HuH-7 (cell line): ENCODE measurements at regions not wholly inside any gene's neighbourhood (a gene's known extent, or its start where the extent isn't known, plus 50 kb on each side); places are given as distances from the start of the nearest gene placed in this dataset.

Experiments
- DNase-seq: peaks from one replicate; pipeline ENCODE4 v3.0.0; 2011; ENCODE audit warnings: low spot score

DNA sequence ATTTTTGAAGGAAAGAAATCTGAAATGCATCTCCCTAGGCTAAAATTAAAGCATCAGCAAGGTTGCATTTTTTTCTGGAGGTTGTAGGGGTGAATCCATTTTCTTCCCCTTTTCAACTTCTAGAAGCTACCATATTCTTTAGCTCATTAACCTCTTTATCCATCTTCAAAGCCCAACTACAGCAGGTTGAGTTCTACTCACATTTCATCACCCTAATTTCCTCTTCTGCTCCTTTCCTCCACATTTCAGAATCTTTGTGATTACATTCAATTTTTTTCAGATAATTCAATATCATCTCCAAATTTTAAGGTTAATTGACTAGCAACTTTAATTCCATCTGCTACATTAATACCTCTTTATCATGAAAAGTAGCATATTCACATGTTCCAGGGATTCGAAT lies 2655.7 kb upstream of the PCDH20 start:
- no peak for DNase-seq

DNA sequence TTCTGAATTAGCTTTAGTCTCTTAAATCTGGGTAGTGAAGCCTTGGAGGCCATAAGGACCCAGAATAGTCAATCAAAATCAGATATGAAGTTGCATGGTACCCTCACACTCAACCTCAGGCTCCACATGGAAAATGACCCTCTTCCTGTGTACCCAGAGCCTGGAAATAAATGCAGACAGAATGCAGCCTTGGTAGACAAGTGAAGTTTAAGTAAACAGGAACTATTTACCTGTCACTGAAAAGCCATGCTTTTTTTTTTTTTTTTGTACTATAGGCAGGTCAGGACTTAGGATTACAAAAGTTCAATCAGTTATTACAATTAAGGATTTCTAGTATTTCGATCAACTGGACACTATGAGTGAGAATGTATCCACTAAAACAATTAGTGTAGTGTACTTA lies 2654.2 kb upstream of the PCDH20 start:
- no peak for DNase-seq

DNA sequence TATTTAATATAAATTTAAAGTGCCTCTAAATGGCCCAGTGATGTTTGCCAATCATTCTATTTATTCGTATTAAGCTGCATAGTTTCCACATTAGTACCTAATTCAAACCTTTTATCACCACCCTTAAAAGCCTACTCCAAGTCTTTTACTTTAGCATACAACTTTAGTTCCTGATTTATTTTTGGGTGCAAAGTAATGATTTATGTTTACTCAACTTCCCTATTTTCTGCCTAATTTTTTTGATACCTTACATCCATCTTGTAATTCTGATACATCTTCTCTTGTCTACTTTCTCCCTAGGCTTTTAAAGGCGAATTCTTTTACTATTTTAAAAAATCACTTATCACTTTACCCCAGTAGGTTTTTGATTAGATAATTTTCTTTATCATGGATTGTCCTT lies 2651.1 kb upstream of the PCDH20 start:
- no peak for DNase-seq

DNA sequence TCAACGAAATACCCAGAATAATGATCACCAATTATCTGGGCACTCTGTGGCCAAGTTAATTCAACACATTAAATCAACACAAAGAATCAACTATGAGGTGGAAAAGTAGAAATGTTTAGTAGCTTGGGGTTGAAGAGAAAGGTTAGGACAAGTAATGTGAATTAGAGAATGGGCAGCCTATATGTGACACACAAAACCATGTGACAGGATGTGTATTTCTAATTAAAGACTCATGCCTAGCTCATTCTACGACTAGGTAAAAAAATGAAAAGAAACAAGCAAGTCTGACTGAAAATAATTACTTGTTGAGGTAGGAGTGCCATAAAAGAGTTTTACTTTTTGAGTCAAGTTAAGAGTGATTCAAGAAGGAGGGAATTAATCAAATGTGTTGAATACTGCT lies 2646.0 kb upstream of the PCDH20 start:
- DNase-seq, result no peak

DNA sequence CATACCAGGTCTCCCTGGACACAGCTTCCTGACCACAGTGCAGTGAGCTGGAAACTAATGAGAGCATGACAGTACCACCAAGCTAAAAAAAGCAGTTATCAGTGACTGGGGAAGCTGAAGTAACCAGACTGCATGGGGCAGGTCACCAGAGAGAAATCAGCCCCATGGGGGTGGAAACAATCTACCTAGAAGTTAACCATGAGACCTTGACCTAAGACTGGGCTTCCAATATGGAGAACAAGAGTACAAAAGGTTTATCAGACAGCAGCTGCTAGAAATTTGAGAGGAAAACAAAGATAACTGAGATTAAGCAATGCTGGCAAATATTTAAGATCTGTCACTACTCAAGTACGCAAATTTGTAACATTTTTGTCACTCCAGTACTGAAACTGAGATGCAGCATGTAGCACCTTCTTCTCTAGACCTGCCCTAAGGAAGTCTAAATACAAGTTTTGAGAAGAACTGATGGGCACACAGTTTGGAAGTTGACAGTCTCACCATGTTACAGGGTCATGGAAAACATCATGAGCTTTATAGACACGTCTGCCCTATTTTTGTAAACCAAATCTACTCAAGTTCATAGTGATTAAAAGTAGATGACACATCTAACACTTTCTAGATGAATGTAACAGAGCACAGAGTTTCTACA lies 2641.8 kb upstream of the PCDH20 start:
- DNase-seq, result no peak

DNA sequence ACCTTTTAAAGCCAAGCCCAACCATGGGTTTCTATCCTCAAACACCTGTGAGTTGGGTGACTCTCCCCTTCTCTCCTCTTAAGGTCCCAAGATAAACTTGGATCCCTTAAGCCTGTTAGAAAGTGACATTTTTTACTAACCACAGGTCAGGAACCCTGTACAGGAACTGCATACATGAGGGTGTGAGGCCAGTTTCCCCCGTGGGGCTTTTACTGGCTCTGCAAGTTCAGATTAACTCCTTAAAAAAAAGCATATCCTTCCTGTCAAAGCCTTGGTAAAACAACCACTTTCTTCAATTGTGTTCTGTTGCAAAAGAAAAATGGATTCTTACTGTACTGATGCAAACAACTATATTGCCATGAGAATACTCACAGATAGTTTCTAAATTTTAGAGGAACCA lies 2638.7 kb upstream of the PCDH20 start:
- DNase-seq, result no peak

DNA sequence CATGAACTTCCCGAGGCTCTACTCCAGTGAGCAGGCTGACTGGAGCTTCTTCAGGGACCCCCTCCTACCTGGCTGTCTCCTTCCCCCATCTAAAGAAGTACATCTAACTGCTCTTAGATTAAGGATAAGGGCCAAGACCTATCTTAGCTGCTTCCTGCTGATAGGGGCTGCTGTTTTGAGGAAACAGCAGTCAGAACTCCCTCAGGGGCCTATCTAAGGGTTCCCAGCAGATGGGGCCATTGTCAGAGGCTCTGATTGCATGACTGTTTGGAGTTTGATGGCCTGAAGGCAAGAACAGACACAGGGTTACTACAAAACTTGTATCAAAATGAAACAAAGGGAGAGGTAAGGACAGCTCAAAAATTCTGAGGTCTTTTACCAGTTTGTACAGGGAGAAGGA lies 2636.9 kb upstream of the PCDH20 start:
- DNase-seq, result no peak

DNA sequence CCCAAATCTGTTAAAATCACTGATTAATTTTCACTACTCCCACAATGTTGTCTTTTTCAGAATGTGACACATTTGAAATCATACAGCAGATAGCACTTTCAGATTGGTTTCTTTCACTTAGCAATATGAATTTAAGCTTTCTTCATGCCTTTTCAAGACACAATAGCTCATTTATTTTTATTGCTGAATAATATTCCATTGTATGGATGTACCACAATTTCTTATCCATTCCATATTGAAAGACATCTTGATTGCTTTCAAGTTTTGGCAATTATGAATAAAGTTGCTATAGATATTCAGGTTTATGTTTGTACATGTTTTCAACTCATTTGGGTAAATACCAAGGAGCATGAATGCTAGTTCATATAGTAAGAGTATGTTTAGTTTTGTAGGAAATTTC lies 2635.6 kb upstream of the PCDH20 start:
- no peak for DNase-seq

DNA sequence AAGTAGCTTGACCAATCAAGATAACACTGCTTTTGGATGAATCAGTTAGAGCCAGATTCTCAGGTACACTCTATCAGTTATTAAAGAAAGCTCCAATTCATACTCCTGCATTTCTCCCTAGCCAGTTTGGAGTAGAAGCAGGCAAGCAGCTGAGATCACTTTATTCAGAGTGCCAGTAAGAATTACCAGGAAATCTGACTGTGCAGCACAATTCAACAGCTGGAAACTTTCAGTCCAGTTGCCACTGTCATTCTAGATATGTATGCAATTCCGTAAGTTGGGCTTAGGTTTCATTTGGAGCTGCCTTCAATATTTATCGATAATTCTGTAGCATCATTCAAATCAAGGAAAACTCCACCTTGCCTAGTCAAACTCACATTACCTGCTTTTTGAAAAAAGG lies 2625.6 kb upstream of the PCDH20 start:
- DNase-seq, result no peak

DNA sequence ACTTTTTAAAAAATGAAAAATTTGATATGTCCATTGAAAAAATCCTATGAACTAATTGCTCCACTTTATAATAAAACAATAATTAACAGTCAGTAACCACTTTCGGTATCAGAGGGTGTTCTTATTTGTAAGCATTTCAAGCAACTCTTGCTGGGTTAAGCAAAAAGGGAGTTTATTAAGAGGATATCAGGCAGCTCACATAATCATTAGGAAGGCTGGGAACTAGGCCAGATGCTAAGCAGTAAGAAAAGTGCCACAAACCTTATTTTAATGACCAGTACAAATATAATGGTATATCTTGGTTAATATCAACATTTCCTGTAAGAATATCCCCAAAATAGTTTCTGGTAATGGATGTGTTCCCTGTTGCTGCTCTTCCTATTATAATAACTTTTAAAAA lies 2618.3 kb upstream of the PCDH20 start:
- DNase-seq, result no peak

DNA sequence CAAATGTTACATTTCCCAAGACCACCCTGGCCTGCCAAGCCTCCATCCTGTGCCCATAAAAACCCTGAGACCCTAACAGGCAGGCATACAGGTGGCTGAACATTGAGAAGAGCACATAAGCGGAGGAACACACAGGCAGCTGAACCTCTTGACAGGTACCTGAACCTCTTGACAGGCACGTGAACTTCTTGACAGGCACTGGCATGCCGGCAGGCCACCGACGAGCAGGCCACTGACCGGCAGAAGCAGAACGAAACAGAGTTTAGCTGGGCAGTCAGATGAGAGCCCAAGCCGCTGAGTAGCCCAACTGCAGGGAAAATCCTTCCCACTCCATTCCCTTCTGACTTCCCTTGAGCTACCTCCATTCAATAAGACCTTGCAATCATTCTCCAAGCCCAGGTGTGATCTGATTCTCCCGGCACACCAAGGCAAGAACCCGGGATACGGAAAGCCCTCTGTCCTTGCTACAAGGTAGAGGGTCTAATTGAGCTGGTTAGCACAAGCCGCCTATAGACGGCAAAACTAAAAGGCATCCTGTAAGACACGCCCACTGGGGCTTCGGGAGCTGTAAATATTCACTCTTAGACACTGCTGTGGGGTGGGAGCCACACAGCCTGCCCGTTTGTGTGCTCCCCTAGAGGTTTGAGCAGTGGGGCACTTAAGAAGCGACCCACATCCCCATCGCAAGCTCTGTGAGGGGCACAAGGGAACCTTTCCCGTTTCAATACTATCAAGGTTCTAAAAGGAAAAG lies 2613.9 kb upstream of the PCDH20 start:
- no peak for DNase-seq

DNA sequence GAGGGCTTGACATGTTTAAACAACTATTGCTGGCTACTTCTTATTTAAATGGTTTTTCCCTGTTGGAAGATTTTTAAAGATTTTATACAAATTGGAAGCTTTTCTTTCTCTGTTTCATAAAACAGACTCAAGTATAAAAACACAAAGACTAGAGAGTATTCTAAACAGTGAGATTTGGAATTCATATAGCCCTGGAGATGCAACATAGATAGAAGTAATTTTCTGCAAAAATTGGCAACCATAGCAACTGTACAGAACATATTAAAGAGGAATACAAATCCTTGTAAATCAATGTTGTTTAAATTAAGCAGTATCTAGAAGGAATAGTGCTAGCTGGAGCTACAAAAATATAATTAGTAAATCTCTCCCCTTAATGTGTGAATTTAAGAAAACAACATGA lies 2612.9 kb upstream of the PCDH20 start:
- no peak for DNase-seq

DNA sequence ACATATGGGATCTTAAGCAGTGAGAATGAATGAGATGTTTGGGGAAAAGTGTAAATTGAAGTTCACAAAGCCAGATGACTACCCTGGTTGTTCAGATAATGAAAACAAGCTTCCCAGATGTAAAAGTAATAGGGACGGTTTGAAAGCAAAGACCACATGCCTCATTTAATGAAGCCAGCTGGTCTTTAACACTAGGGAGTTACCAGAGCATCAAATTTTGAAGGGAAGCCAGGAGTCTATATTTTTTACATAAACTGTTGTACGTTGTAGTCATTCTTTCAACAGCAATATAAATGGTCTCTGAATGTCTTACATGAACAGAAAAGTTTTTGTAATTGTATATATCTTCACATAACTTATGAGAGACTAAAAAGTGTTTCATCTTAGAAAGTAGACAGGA lies 2604.5 kb upstream of the PCDH20 start:
- no peak for DNase-seq

DNA sequence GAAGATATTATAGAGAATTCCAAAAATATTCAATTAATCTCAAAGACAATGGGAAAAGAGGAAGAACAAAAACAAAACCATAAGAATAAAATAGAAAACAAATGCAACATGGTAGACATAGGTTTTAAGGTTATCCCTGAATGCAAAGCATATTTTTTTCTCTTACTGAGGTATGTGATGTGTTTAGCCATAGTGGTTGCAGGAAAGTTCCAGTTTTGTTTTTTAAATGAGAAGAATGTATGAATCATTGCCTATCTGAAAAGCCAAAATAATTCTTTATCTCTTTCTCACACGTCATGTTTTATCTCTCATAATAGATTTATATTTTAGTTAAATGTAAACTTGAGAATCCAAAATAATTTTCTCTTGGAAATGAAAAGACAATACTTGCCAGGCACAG lies 2591.7 kb upstream of the PCDH20 start:
- no peak for DNase-seq

DNA sequence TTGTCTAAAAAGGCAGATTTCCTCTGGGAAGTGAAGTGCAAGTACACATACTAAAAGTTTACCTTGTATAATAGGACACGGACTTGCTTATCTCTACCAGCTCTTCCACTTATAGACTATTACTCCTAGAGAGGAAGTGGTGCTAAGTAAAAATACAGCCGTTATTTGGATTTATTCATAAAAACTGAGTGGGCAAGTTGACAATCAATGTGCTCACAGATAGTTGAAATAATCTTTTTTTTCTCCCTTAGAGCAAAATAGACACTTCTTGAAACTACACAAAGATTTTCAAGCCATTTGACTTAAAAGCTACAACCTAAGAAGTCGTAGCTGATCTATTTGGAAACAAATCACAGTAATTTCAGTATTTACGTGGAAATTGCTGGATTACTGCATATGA lies 2584.7 kb upstream of the PCDH20 start:
- DNase-seq, result no peak

DNA sequence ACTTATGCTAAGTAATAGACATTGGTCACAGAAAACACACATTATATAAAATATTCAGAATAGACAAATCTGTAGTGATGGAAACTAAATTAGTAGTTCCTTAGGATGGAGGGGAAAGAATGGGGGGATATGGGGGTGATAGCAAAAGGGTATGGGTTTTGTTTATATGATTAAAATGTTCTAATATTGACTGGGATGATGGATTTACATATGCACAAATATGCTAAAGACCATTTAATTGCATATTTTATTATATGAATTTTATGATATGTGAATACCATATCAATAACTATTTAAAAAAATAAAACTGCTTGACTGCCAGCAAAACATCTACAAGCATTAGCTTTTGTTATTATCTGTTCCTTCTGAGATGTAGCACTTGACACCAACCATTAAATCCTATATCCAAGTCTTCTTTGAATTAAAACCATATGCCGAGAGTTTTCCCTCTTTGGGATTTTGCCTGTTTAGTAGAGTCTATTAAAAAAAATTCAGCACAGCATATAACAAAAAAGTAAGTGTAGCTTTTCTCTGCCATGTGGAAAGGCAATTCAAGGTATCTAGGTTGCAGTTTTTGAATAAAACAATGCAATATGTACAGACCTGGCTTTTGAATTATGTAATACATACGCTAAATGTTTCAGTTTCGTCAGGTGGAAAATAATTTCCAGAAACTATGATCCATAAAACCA lies 2584.1 kb upstream of the PCDH20 start:
- DNase-seq, result no peak

DNA sequence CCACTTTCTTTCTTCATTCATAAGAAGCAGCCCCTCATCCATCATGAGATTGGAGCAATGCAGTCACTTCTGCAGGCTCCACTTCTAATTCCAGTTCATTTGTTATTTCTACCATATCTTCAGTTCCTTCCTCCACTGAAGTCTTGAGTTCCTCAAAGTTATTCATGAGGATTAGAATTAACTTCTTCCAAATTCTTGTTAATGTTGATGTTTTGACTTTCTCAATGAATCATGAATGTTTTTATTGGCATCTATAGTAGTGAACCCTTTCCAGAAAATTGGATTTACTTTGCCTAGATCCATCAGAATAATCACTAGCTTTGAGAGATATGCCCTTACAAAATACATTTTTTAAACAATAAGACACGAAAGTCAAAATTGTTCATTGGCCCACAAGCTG lies 2567.7 kb upstream of the PCDH20 start:
- no peak for DNase-seq

DNA sequence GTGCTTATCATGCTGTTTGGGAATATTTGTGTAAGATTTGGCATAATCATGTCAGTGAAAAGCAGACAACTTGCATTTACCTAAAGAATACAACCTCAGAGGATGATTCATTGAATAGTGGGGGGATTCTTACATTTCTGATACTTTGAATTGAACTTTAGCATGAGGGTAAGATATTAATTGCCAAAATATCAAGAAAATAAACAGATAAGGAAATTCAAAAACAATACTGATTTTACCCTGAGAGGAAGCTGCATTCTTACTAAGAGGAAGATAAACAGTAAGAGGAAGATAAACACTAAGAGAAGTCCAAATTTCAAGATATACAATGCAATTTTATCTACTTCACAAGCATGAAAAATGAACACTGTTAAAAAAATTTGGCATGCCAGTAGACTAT lies 2564.3 kb upstream of the PCDH20 start:
- no peak for DNase-seq

DNA sequence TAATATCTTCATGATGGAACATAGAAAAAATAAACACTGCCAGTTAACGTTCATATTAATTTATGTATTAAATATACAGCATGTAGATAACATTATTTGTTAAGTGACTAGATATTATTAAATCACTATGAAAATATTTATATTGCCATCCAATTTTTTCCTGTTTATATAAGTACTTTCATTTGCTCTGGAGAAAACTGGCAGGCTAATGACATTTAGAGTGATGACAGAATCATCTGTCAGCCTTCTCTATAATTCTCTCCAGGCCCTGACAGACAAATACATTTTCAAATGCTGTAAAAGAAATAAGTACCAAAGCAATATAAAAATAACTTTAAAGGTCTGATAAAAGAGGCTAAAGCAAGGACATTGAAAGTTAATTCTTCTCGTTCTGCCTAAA lies 2556.7 kb upstream of the PCDH20 start:
- DNase-seq, result no peak

DNA sequence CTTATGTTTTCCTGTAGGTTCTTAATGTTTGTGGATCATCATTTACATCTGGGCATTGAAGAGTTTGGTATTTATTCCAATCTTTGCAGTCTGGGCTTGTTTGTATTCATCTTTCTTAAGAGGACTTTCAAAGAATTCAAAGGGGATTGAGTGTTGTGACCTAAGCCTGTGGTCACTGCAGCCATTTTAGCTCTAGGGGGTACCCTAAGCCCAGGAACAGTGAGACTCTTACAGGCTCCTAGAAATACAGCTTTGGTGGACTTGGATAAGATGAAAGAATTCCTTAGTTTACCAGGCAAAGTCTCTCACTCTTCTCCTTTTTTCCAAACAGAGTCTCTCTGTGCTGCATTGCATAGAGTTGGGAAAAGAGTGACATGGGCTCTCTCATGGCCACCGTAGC lies 2539.0 kb upstream of the PCDH20 start:
- DNase-seq, result no peak

DNA sequence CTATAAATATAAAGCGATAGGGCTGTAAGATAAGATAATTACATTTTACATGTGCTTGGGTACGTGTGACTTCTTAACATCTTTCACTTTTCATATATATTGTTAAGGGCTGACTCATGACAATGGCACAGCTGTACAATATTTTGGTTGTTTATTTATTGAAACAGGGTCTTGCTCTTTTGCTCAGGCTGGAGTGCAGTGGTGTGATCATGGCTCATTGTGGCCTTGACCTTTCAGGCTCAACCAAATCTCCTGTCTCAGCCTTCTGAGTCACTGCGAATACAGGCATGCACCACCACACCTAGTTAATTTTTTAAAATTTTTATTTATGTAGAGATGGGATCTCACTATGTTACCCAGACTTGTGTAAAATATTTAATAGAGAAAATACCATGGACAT lies 2532.4 kb upstream of the PCDH20 start:
- no peak for DNase-seq

DNA sequence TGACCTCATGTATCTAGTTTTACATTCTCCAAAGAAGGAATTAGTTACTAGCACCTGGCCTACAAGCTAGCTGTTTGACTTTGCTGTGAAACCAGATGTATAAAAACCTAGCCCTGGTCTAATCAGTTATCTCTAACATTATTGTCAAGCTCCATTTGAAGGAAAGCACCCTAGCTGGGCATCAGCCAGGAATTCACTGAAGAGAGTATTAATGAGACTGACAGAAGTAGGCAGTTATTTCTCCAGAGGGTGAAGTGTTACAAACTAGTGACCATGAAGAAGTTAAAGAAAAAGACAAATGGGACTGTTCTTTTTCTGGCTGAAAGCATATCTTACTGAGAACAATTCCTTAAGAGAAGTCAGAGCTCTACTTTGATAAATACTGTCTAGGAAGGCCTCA lies 2529.3 kb upstream of the PCDH20 start:
- DNase-seq, result no peak

DNA sequence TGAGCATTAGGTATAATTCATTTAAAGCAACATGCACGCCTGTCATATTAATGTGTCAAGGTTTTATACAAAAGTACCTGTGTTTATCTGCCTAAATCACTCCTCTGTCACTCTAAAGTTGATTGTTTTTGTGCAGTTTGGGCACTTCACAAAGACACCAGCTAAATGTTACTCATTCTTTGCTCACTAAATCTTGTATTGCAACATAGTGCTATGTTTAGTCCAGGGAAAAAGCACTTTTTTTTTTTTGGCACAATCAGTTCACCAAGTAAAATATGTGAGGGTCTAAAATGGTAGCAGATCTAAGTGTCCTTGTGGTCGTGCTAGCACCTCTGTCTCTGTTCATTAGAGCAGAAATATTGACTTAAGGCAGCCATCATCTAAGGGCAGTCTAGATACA lies 2526.7 kb upstream of the PCDH20 start:
- no peak for DNase-seq

DNA sequence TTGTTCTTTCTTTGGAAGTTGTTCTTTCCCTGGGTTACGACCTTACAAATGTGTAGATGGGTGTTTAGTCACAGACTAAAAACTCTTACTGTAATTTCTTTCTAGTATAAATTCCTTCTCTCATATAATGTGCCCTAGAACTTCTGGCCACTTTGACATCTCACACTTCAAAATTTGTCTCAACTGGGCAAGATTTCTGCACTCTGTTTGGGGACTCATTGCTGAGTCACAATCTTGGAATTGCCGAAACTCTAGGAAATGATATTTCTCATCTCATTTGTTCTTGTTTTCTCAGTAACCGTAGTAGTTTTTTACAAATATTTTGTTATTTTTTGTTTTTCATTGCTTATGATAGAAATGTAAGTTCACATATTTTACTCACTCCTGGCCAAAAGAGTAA lies 2523.2 kb upstream of the PCDH20 start:
- no peak for DNase-seq
